Panc1 (cell line): ENCODE measurements at regions not wholly inside any gene's neighbourhood (a gene's known extent, or its start where the extent isn't known, plus 50 kb on each side); places are given as distances from the start of the nearest gene placed in this dataset.
"Not testable (repeated sequence)": the region's sequence is repeated elsewhere in the genome, so short reads cannot be mapped to it uniquely, and the experiment has no call there.

Experiments
- ATAC-seq: fragments of 200-7000 bp; cut with Tn5 transposase; 2 replicates; pipeline ENCODE4 v1.9.1; 2020; ENCODE audit warnings: mild to moderate bottlenecking, moderate library complexity
- BruUV-seq: library from RNA; stranded (reverse); fragments of 400-500 nt; replicated peaks from 2 replicates; lab custom pipeline; 2021; lab: Mats Ljungman, UMichigan
- CTCF ChIA-PET: fragments of 300-600 bp; sonication (Branson Sonifier 250); formaldehyde crosslinking; loops from one replicate; lab custom pipeline; 2022; ENCODE audit warnings: antibody characterized with exemption; lab: Charles Lee
- POLR2A ChIA-PET: fragments of 300-600 bp; sonication (Branson Sonifier 250); formaldehyde crosslinking; loops from one replicate; lab custom pipeline; 2022; ENCODE audit warnings: antibody characterized with exemption; lab: Charles Lee
- DNase-seq: peaks from one replicate; pipeline ENCODE4 v3.0.0-alpha.2; 2010; ENCODE audit warnings: low read depth, low spot score
- H3K27ac ChIP-seq: 2 replicates; pipeline ENCODE4 v1.5.1; 2011; ENCODE audit warnings: mild to moderate bottlenecking, low read length, inconsistent platforms
- H3K27me3 ChIP-seq: fragments of 200-500 bp; sonication (Bioruptor generic); 2 replicates; pipeline ENCODE4 v1.6.0; 2014; ENCODE audit warnings: low read length, inconsistent platforms; ENCODE audit not compliant: control insufficient read depth, insufficient read depth
- H3K36me3 ChIP-seq: fragments of 200-500 bp; sonication (Bioruptor generic); 2 replicates; pipeline ENCODE4 v1.5.1; 2014; ENCODE audit warnings: inconsistent platforms, mild to moderate bottlenecking, low read length, moderate library complexity; ENCODE audit not compliant: control insufficient read depth, insufficient read depth
- H3K4me1 ChIP-seq: 2 replicates; pipeline ENCODE4 v1.5.1; 2011; ENCODE audit warnings: inconsistent platforms, mild to moderate bottlenecking, low read length, moderate library complexity; ENCODE audit not compliant: control insufficient read depth, insufficient read depth
- H3K4me3 ChIP-seq, 2 experiments: 2 replicates each; pipeline ENCODE4 v1.5.1; 2011 to 2012; ENCODE audit warnings: low read depth in 2 of 2, low read length in 2 of 2, mild to moderate bottlenecking in 2 of 2, inconsistent platforms in 1 of 2, moderate library complexity in 1 of 2
- H3K9me3 ChIP-seq: fragments of 200-500 bp; sonication (Bioruptor generic); 2 replicates; pipeline ENCODE4 v1.5.1; 2014; ENCODE audit warnings: low read depth, mild to moderate bottlenecking, inconsistent platforms, low read length, moderate library complexity; ENCODE audit not compliant: control insufficient read depth, insufficient read depth
- POLR2AphosphoS5 ChIP-seq: IDR thresholded peaks from 2 replicates; pipeline ENCODE4 v1.6.1; 2012; ENCODE audit warnings: mild to moderate bottlenecking, low read depth, low read length, moderate library complexity
- SIN3A ChIP-seq: IDR thresholded peaks from 2 replicates; pipeline ENCODE4 v1.6.1; 2012; ENCODE audit warnings: low read depth, mild to moderate bottlenecking, low read length, moderate library complexity, borderline replicate concordance; ENCODE audit not compliant: insufficient read depth
- TCF7L2 ChIP-seq: IDR thresholded peaks from 2 replicates; pipeline ENCODE4 v1.6.1; 2011; ENCODE audit warnings: mild to moderate bottlenecking, low read depth, low read length, inconsistent platforms
- in situ Hi-C: cut with HindIII; loops from 2 replicates; pipeline ENCODE4 v1.10.0; 2016; ENCODE audit warnings: low sequenced_read_pairs, low pct_unique_long_range_greater_than_20kb
- intact Hi-C: fragments of 100-400 bp; cut with micrococcal nuclease; formaldehyde crosslinking; loops from one replicate; pipeline ENCODE4 v1.10.0; 2022; ENCODE audit not compliant: unreplicated experiment
- TF ChIP-seq, protein P1 (sequence below): fragments of 450-650 bp; IDR thresholded peaks from 2 replicates; pipeline ENCODE4 v1.5.1; 2017; ENCODE audit warnings: mild to moderate bottlenecking
- TF ChIP-seq, protein P2 (sequence below), 2 experiments: IDR thresholded peaks; 2 replicates each; pipeline ENCODE4 v1.6.1; 2011 to 2012; ENCODE audit warnings: low read depth in 2 of 2, control low read depth in 1 of 2, low read length in 1 of 2, mild to moderate bottlenecking in 1 of 2, moderate library complexity in 1 of 2; ENCODE audit not compliant: insufficient read depth in 1 of 2

DNA sequence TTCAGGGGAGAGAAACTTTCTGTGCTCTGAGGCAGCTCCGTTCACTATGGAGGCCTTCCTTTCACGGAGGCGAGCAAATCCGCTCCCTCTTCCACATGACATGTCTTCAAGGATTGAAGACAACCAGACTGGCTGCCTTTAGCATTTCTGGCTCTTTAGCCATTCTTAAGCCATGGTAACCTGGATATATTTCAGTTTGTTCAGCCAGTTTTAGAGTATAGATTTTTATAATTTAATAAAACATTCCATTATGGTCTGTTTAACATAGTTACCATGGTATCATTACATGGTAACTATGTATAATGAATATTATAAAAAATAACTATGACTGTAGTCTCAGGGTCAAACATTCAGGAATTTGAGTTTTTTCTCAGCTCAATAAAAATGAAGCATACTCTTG, 54.2 kb upstream of the NFIA start:
- Histone ChIP-seq H3K4me3 (no peak overlapping the region), H3K36me3 (no peaks in the 10 kb centered on the region), H3K9me3 (no peaks in the 10 kb centered on the region), H3K27me3 (no peaks in the 10 kb centered on the region), H3K27ac (no peak overlapping the region), H3K4me1 (no peaks in the 10 kb centered on the region)
- CTCF ChIA-PET, result interaction anchor here (0.6 kb wide), 1 partner anchor 22 kb away, joined by 3 read pairs; no protein-coding TSS in a partner anchor
- DNase-seq, result no peak
- no TSS peak for BruUV-seq
- TF ChIP-seq, protein P1, sequence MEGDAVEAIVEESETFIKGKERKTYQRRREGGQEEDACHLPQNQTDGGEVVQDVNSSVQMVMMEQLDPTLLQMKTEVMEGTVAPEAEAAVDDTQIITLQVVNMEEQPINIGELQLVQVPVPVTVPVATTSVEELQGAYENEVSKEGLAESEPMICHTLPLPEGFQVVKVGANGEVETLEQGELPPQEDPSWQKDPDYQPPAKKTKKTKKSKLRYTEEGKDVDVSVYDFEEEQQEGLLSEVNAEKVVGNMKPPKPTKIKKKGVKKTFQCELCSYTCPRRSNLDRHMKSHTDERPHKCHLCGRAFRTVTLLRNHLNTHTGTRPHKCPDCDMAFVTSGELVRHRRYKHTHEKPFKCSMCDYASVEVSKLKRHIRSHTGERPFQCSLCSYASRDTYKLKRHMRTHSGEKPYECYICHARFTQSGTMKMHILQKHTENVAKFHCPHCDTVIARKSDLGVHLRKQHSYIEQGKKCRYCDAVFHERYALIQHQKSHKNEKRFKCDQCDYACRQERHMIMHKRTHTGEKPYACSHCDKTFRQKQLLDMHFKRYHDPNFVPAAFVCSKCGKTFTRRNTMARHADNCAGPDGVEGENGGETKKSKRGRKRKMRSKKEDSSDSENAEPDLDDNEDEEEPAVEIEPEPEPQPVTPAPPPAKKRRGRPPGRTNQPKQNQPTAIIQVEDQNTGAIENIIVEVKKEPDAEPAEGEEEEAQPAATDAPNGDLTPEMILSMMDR, result no peak
- TF ChIP-seq, protein P2, sequence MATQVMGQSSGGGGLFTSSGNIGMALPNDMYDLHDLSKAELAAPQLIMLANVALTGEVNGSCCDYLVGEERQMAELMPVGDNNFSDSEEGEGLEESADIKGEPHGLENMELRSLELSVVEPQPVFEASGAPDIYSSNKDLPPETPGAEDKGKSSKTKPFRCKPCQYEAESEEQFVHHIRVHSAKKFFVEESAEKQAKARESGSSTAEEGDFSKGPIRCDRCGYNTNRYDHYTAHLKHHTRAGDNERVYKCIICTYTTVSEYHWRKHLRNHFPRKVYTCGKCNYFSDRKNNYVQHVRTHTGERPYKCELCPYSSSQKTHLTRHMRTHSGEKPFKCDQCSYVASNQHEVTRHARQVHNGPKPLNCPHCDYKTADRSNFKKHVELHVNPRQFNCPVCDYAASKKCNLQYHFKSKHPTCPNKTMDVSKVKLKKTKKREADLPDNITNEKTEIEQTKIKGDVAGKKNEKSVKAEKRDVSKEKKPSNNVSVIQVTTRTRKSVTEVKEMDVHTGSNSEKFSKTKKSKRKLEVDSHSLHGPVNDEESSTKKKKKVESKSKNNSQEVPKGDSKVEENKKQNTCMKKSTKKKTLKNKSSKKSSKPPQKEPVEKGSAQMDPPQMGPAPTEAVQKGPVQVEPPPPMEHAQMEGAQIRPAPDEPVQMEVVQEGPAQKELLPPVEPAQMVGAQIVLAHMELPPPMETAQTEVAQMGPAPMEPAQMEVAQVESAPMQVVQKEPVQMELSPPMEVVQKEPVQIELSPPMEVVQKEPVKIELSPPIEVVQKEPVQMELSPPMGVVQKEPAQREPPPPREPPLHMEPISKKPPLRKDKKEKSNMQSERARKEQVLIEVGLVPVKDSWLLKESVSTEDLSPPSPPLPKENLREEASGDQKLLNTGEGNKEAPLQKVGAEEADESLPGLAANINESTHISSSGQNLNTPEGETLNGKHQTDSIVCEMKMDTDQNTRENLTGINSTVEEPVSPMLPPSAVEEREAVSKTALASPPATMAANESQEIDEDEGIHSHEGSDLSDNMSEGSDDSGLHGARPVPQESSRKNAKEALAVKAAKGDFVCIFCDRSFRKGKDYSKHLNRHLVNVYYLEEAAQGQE (IDR thresholded peaks at IDR 0.05; ENCODE audit: insufficient read depth in 1 of 2, low read depth in 2 of 2, low read length in 1 of 2), result no peak
- TF ChIP-seq POLR2AphosphoS5 (no peak), SIN3A (no peak), TCF7L2 (no peak)
- intact Hi-C loops, result no loop called here
- POLR2A ChIA-PET, result no interaction called here
- ATAC-seq, result no peak
- in situ Hi-C loops, result no loop called here

DNA sequence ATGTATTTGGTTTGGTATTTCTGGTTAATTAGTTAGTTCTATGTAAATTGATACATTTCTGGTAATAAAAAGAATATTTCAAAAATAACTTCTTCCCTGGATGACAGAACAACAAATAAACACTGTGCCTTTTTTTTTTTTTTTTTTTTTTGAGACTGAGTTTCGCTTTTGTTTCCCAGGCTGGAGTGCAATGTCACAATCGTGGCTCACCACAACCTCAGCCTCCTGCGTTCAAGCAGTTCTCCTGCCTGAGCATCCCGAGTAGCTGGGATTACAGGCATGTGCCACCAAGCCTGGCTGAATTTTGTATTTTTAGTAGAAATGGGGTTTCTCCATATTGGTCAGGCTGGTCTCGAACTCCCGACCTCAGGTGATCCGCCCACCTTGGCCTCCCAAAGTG, 64.3 kb upstream of the NFIA start:
- CTCF ChIA-PET, intact Hi-C loops, H3K4me3 ChIP-seq, POLR2A ChIA-PET, H3K4me1 ChIP-seq, in situ Hi-C loops, BruUV-seq, H3K27ac ChIP-seq, ATAC-seq, H3K9me3 ChIP-seq, DNase-seq, H3K36me3 ChIP-seq: not testable (repeated sequence)
- peaks cover 22% of the 10 kb centered on the region for H3K27me3 ChIP-seq

DNA sequence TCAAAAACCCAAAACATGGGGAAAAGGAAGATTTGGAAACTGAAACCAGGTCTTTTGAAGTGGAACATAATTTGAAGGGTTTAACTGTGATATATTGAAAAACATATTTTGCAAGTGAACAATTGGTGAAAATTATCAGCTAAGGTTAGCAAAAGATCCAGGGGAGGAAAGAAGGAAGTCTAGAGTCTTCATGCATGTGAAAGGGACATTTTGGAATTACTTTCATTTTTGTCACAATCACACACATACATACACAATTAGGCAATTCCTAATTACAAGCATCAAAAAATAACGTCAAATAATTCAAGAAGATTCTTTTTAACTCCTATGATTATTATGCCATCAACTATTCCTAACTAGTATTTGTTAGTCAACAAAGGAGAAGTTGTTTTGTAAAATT, 64.7 kb upstream of the NFIA start:
- H3K4me1 ChIP-seq, result no peaks in the 10 kb centered on the region
- no peak overlapping the region for H3K4me3 ChIP-seq
- no peak overlapping the region for H3K27ac ChIP-seq
- TF ChIP-seq TCF7L2, result no peak
- TF ChIP-seq, protein P2 (IDR thresholded peaks at IDR 0.05; ENCODE audit: insufficient read depth in 1 of 2, low read depth in 2 of 2, low read length in 1 of 2), result no peak
- TF ChIP-seq, protein P1, result no peak
- TF ChIP-seq SIN3A, result no peak
- no peak for TF ChIP-seq POLR2AphosphoS5
- DNase-seq (no peak), ATAC-seq (no peak)
- POLR2A ChIA-PET, result no interaction called here
- intact Hi-C loops, result no loop called here
- H3K9me3 ChIP-seq, result no peaks in the 10 kb centered on the region
- no peaks in the 10 kb centered on the region for H3K36me3 ChIP-seq
- in situ Hi-C loops, result no loop called here
- no TSS peak for BruUV-seq
- CTCF ChIA-PET, result no interaction called here
- H3K27me3 ChIP-seq, result peaks cover 22% of the 10 kb centered on the region
